OCI-LY7 (cell line): ENCODE measurements at regions not wholly inside any gene's neighbourhood (a gene's known extent, or its start where the extent isn't known, plus 50 kb on each side); places are given as distances from the start of the nearest gene placed in this dataset.

Experiments
- BruUV-seq: library from RNA; stranded (reverse); fragments of 400-500 nt; replicated peaks from 2 replicates; lab custom pipeline; 2021; lab: Mats Ljungman, UMichigan
- CTCF ChIA-PET: fragments of 300-600 bp; sonication (Branson Sonifier 250); formaldehyde crosslinking; loops from one replicate; lab custom pipeline; 2022; ENCODE audit warnings: antibody characterized with exemption; ENCODE audit not compliant: unreplicated experiment; lab: Charles Lee
- POLR2A ChIA-PET: fragments of 300-600 bp; sonication (Branson Sonifier 250); formaldehyde crosslinking; loops from one replicate; lab custom pipeline; 2022; ENCODE audit warnings: antibody characterized with exemption; lab: Charles Lee
- DNase-seq: peaks from one replicate; pipeline ENCODE4 v3.0.0-alpha.2; 2015; ENCODE audit warnings: low spot score
- H2AFZ ChIP-seq: fragments of 200-600 bp; sonication (generic), shearing (Covaris generic); 2 replicates; pipeline ENCODE4 v1.6.1; 2014; ENCODE audit warnings: mild to moderate bottlenecking, antibody characterized with exemption, low read length, moderate library complexity
- H3K27ac ChIP-seq: fragments of 200-600 bp; sonication (generic); 2 replicates; pipeline ENCODE4 v1.5.1; 2014; ENCODE audit warnings: mixed run types, low read depth, mild to moderate bottlenecking, moderate library complexity, low read length, inconsistent platforms; ENCODE audit not compliant: poor library complexity, severe bottlenecking
- H3K36me3 ChIP-seq: fragments of 200-600 bp; sonication (generic); 2 replicates; pipeline ENCODE4 v1.6.1; 2014; ENCODE audit warnings: mild to moderate bottlenecking, antibody characterized with exemption, low read length, moderate library complexity, mixed read lengths; ENCODE audit not compliant: insufficient read depth
- H3K4me1 ChIP-seq: fragments of 200-600 bp; sonication (generic); 2 replicates; pipeline ENCODE4 v1.5.1; 2014; ENCODE audit warnings: mild to moderate bottlenecking, low read length; ENCODE audit not compliant: insufficient read depth, poor library complexity, severe bottlenecking
- H3K4me2 ChIP-seq: fragments of 200-600 bp; sonication (generic); 2 replicates; pipeline ENCODE4 v1.6.1; 2014; ENCODE audit warnings: mild to moderate bottlenecking, low read length
- H3K4me3 ChIP-seq: fragments of 200-600 bp; sonication (generic); 2 replicates; pipeline ENCODE4 v1.5.1; 2014; ENCODE audit warnings: mild to moderate bottlenecking, low read depth, low read length; ENCODE audit not compliant: poor library complexity, severe bottlenecking
- H3K79me2 ChIP-seq: fragments of 200-600 bp; sonication (generic); 2 replicates; pipeline ENCODE4 v1.6.1; 2016; ENCODE audit warnings: low read depth, mild to moderate bottlenecking, low read length, moderate library complexity, mixed read lengths; ENCODE audit not compliant: insufficient read depth
- H3K9me2 ChIP-seq: fragments of 200-600 bp; sonication (generic); 2 replicates; pipeline ENCODE4 v1.6.1; 2016; ENCODE audit warnings: mild to moderate bottlenecking, low read length, mixed read lengths; ENCODE audit not compliant: insufficient read depth
- H3K9me3 ChIP-seq: fragments of 200-600 bp; sonication (generic); 2 replicates; pipeline ENCODE4 v1.6.1; 2014; ENCODE audit warnings: mild to moderate bottlenecking, mixed run types, low read length, mixed read lengths
- H4K20me1 ChIP-seq: fragments of 200-600 bp; sonication (generic); 2 replicates; pipeline ENCODE4 v1.6.1; 2014; ENCODE audit warnings: mild to moderate bottlenecking, antibody characterized with exemption, low read length, moderate library complexity, mixed read lengths; ENCODE audit not compliant: insufficient read depth
- EZH2phosphoT487 ChIP-seq: fragments of 200-600 bp; sonication (generic); IDR thresholded peaks from 2 replicates; pipeline ENCODE4 v1.6.1; 2018; ENCODE audit warnings: low read depth, borderline replicate concordance, mild to moderate bottlenecking, mixed run types, antibody characterized with exemption, low read length, moderate library complexity, mixed read lengths
- intact Hi-C: fragments of 100-400 bp; cut with micrococcal nuclease; formaldehyde crosslinking; loops from one replicate; pipeline ENCODE4 v1.10.0; 2022; ENCODE audit not compliant: unreplicated experiment
- TF ChIP-seq, protein P1 (sequence below): fragments of 200-600 bp; sonication (generic); conservative IDR thresholded peaks from 2 replicates; pipeline ENCODE4 v1.5.1; 2014; ENCODE audit warnings: mild to moderate bottlenecking, antibody characterized with exemption, low read length, moderate library complexity, mixed read lengths

DNA sequence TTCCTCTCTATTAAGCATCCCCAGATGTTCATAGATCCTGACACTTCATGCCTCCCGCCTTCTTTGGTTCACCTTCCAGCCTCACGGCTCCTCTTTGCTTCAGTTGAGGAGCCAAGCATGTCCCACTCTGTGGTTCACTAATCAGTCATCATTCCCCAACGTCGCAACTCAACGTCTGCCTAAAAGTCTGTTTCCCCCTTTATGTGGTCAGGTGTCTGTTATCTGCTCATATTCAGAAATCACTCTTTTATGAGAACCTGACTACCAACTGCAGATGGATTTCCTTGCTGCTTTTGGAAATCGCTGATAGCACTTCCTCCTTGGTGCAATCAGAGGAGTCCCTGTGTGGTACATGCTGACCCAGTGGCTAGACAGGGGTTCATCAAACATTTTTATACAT lies 94.1 kb upstream of the VANGL1 start:
- BruUV-seq: no TSS peak
- no peak for DNase-seq
- no peak overlapping the region for H3K4me2 ChIP-seq
- no peaks in the 10 kb centered on the region for H3K4me1 ChIP-seq
- H2AFZ ChIP-seq: no peak overlapping the region
- no peak for TF ChIP-seq EZH2phosphoT487
- TF ChIP-seq, protein P1, sequence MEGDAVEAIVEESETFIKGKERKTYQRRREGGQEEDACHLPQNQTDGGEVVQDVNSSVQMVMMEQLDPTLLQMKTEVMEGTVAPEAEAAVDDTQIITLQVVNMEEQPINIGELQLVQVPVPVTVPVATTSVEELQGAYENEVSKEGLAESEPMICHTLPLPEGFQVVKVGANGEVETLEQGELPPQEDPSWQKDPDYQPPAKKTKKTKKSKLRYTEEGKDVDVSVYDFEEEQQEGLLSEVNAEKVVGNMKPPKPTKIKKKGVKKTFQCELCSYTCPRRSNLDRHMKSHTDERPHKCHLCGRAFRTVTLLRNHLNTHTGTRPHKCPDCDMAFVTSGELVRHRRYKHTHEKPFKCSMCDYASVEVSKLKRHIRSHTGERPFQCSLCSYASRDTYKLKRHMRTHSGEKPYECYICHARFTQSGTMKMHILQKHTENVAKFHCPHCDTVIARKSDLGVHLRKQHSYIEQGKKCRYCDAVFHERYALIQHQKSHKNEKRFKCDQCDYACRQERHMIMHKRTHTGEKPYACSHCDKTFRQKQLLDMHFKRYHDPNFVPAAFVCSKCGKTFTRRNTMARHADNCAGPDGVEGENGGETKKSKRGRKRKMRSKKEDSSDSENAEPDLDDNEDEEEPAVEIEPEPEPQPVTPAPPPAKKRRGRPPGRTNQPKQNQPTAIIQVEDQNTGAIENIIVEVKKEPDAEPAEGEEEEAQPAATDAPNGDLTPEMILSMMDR: no peak
- ChIA-PET POLR2A (no interaction called here), CTCF (no interaction called here)
- intact Hi-C loops: no loop called here
- no peak overlapping the region for H3K4me3 ChIP-seq
- no peaks in the 10 kb centered on the region for H4K20me1 ChIP-seq
- H3K79me2 ChIP-seq: no peaks in the 10 kb centered on the region
- no peak overlapping the region for H3K27ac ChIP-seq
- H3K9me2 ChIP-seq: no peaks in the 10 kb centered on the region
- H3K36me3 ChIP-seq: no peaks in the 10 kb centered on the region
- no peaks in the 10 kb centered on the region for H3K9me3 ChIP-seq

- no peaks in the 10 kb centered on the region for H3K79me2 ChIP-seq
- no peak for DNase-seq
- H3K27ac ChIP-seq: no peak overlapping the region
- H2AFZ ChIP-seq: no peak overlapping the region
- no peaks in the 10 kb centered on the region for H3K4me1 ChIP-seq
- POLR2A ChIA-PET: no interaction called here
- BruUV-seq: no TSS peak
- H3K4me3 ChIP-seq: no peak overlapping the region
- H3K36me3 ChIP-seq: no peaks in the 10 kb centered on the region
- H3K4me2 ChIP-seq: no peak overlapping the region
- no peak for TF ChIP-seq EZH2phosphoT487
- TF ChIP-seq, protein P1: no peak
- no peaks in the 10 kb centered on the region for H3K9me2 ChIP-seq
- intact Hi-C loops: no loop called here
- CTCF ChIA-PET: no interaction called here
- no peaks in the 10 kb centered on the region for H3K9me3 ChIP-seq
- H4K20me1 ChIP-seq: no peaks in the 10 kb centered on the region
Observed at GRCh38 chr1:115546846-115547245, 94.9 kb upstream of the VANGL1 start.

DNA sequence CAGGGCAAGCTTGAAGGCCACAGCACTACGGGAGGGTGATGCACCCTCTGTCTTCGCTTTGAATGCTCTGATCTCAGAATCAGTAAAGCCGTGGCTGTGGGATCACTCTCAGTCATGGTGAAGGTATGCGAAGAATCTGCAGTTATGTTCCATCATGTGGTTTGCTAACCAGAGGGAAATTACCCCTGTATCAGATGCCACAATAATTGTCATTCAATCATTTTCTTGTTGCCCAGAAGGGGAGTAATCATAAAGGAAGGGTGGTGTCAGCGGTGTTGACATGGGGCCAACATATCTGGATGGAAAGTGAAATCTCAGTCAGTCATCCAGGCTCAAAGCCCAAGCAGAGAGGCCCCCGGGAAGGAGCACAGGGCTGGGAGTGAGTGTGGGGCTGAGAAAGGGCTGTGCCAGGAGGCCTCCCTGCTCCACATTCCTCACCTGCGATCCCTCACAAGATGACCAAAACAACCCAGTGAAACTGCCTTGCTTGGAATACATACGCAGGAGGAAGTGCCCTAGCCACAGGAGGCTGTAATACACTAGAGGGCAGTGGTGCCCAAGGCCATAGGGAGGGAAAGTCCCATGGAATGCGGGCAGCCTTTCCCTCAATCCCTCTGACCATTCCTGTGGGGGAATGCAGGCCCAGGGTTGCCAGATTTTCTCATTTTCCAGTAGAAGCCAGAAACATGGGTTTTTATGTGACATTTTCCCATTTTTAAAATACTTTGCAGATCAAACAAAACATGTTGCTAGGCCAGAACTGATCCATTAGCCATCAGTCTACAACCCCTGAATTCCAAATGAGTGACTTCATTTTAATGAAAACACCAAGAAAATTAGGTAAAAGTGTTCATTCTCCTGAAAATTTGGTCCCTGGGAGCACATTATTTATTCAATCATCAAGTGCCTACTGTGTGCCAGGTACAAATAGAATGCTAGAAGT lies 95.7 kb upstream of the VANGL1 start:
- Histone ChIP-seq H3K79me2 (no peaks in the 10 kb centered on the region), H2AFZ (no peak overlapping the region), H3K4me3 (no peak overlapping the region), H4K20me1 (no peaks in the 10 kb centered on the region), H3K4me1 (no peaks in the 10 kb centered on the region), H3K4me2 (no peak overlapping the region), H3K9me2 (no peaks in the 10 kb centered on the region), H3K9me3 (no peaks in the 10 kb centered on the region), H3K36me3 (no peaks in the 10 kb centered on the region), H3K27ac (no peak overlapping the region)
- intact Hi-C loops: no loop called here
- CTCF ChIA-PET: no interaction called here
- no peak for DNase-seq
- no peak for TF ChIP-seq EZH2phosphoT487
- TF ChIP-seq, protein P1: peak; percentile 43; the same call in 1 of the 2 replicates
- POLR2A ChIA-PET: no interaction called here
- no TSS peak for BruUV-seq
